Body of pancreas (tissue), 4 donors: ENCODE measurements at regions not wholly inside any gene's neighbourhood (a gene's known extent, or its start where the extent isn't known, plus 50 kb on each side); places are given as distances from the start of the nearest gene placed in this dataset.

ENCODE experiments used
- ATAC-seq: fragments of 150-250 bp; one replicate; pipeline ENCODE4 v1.9.1; 2016
- DNase-seq, 4 donors: peaks; one replicate each; pipeline ENCODE4 v3.0.0-alpha.2; 2019
- H3K27ac ChIP-seq, 4 donors: fragments of 200-600 bp; sonication (generic); 1 replicate in 3 of 4; 2 replicates in 1 of 4; pipeline versions ENCODE4 v1.5.1 to v1.6.1; 2016 to 2019; ENCODE audit warnings: mild to moderate bottlenecking in 1 of 4, mixed read lengths in 1 of 4, moderate library complexity in 1 of 4
- H3K27me3 ChIP-seq, 2 donors: fragments of 200-600 bp; sonication (generic); one replicate each; pipeline ENCODE4 v1.6.0; 2016; ENCODE audit warnings: mild to moderate bottlenecking in 1 of 2
- H3K36me3 ChIP-seq, 2 donors: fragments of 200-600 bp; sonication (generic); replicated peaks in 1 of 2; 2 replicates each; pipeline ENCODE4 v1.5.1; 2016; ENCODE audit warnings: low read depth in 2 of 2; ENCODE audit not compliant: insufficient read depth in 1 of 2
- H3K4me1 ChIP-seq: fragments of 200-600 bp; sonication (generic); one replicate; pipeline ENCODE4 v1.6.0; 2016
- H3K4me3 ChIP-seq, 2 donors: fragments of 200-600 bp; sonication (generic); 1 replicate in 1 of 2; 2 replicates in 1 of 2; pipeline ENCODE4 v1.5.1; 2016 to 2019
- H3K9me3 ChIP-seq, 3 donors: fragments of 200-600 bp; sonication (generic); 1 replicate in 2 of 3; 2 replicates in 1 of 3; pipeline ENCODE4 v1.5.1; 2016
- CTCF ChIP-seq, 7 experiments: fragments of 450-650 bp in 4 of 7; fragments of 200-600 bp in 3 of 7; sonication (generic) in 3 of 7; IDR thresholded peaks; one replicate each; pipeline ENCODE4 v1.5.1; 2016 to 2019; ENCODE audit warnings: antibody characterized with exemption in 7 of 7
- POLR2A ChIP-seq, 3 donors: fragments of 450-650 bp; IDR thresholded peaks; one replicate each; pipeline ENCODE4 v1.6.1; 2016; ENCODE audit warnings: antibody characterized with exemption in 3 of 3, mild to moderate bottlenecking in 2 of 3
- WGBS, 2 donors: methylation state at CpG; one replicate each; pipeline ENCODE4 v1.1.5; 2017; 5-methylcytosine and 5-hydroxymethylcytosine counted together
- intact Hi-C: fragments of 100-400 bp; cut with DNase I; formaldehyde crosslinking; loops from one replicate; pipeline ENCODE4 v1.15.1; 2023

- no peak overlapping the region for H3K4me3 ChIP-seq
- no peaks in the 10 kb centered on the region for H3K9me3 ChIP-seq
- no peak for DNase-seq
- no peak overlapping the region for H3K27ac ChIP-seq
- intact Hi-C loops, result no loop called here
- no peaks in the 10 kb centered on the region for H3K27me3 ChIP-seq
- 66 to 68% methylated on average over 7 of the region's 7 CpGs for WGBS, 2 donors
- TF ChIP-seq POLR2A (IDR thresholded peaks at IDR 0.05), result no peak
- no peaks in the 10 kb centered on the region for H3K4me1 ChIP-seq
- ATAC-seq, result no peak
- H3K36me3 ChIP-seq, result no peaks in the 10 kb centered on the region
These were observed 78.6 kb downstream of the LINC00237 start for GRCh38 chr20:21027569-21027968.

GRCh38 chr20:21026951-21027350 lies 79.2 kb downstream of the LINC00237 start:
- intact Hi-C loops, result no loop called here
- WGBS, 2 donors, result 41 to 42% methylated on average over 6 of the region's 6 CpGs
- DNase-seq, result no peak
- Histone ChIP-seq H3K27me3 (no peaks in the 10 kb centered on the region), H3K36me3 (no peaks in the 10 kb centered on the region), H3K4me3 (no peak overlapping the region), H3K9me3 (no peaks in the 10 kb centered on the region), H3K27ac (no peak overlapping the region), H3K4me1 (no peaks in the 10 kb centered on the region)
- no peak for TF ChIP-seq POLR2A (IDR thresholded peaks at IDR 0.05)
- ATAC-seq, result no peak

- Histone ChIP-seq H3K27ac (no peak overlapping the region), H3K36me3 (no peaks in the 10 kb centered on the region), H3K9me3 (no peaks in the 10 kb centered on the region), H3K4me3 (no peak overlapping the region), H3K27me3 (no peaks in the 10 kb centered on the region), H3K4me1 (no peaks in the 10 kb centered on the region)
- ATAC-seq, result no peak
- no peak for DNase-seq
- 70 to 82% methylated on average over 3 of the region's 3 CpGs for WGBS, 2 donors
- intact Hi-C loops, result no loop called here
- no peak for TF ChIP-seq CTCF (IDR thresholded peaks at IDR 0.05)
- no peak for TF ChIP-seq POLR2A (IDR thresholded peaks at IDR 0.05)
These were observed 81.7 kb downstream of the LINC00237 start for GRCh38 chr20:21024420-21024819.

- intact Hi-C loops, result no loop called here
- ATAC-seq (no peak), DNase-seq (no peak)
- Histone ChIP-seq H3K4me3 (no peak overlapping the region), H3K4me1 (no peaks in the 10 kb centered on the region), H3K36me3 (no peaks in the 10 kb centered on the region), H3K27ac (no peak overlapping the region), H3K9me3 (no peaks in the 10 kb centered on the region), H3K27me3 (no peaks in the 10 kb centered on the region)
- TF ChIP-seq CTCF (IDR thresholded peaks at IDR 0.05) (no peak), POLR2A (IDR thresholded peaks at IDR 0.05) (no peak)
- WGBS, 2 donors, result 84 to 89% methylated on average over 5 of the region's 5 CpGs
These were observed 83.2 kb downstream of the LINC00237 start for GRCh38 chr20:21022925-21023324.

- 0 to 18% methylated on average over 1 of the region's 1 CpG for WGBS, 2 donors
- Histone ChIP-seq H3K4me1 (no peaks in the 10 kb centered on the region), H3K36me3 (no peaks in the 10 kb centered on the region), H3K27me3 (no peaks in the 10 kb centered on the region), H3K4me3 (no peak overlapping the region), H3K27ac (no peak overlapping the region), H3K9me3 (no peaks in the 10 kb centered on the region)
- intact Hi-C loops, result no loop called here
- DNase-seq, result no peak
- TF ChIP-seq POLR2A (IDR thresholded peaks at IDR 0.05), result no peak
- no peak for TF ChIP-seq CTCF (IDR thresholded peaks at IDR 0.05)
- ATAC-seq, result no peak
These were observed 84.7 kb downstream of the LINC00237 start for GRCh38 chr20:21021472-21021790.

- 27 to 48% methylated on average over 11 of the region's 11 CpGs for WGBS, 2 donors
- Histone ChIP-seq H3K4me1 (no peaks in the 10 kb centered on the region), H3K9me3 (no peaks in the 10 kb centered on the region), H3K27me3 (no peaks in the 10 kb centered on the region), H3K27ac (no peak overlapping the region), H3K36me3 (no peaks in the 10 kb centered on the region), H3K4me3 (no peak overlapping the region)
- ATAC-seq, result no peak
- TF ChIP-seq CTCF (IDR thresholded peaks at IDR 0.05) (no peak), POLR2A (IDR thresholded peaks at IDR 0.05) (no peak)
- no peak for DNase-seq
- intact Hi-C loops, result no loop called here
These were observed 85.3 kb downstream of the LINC00237 start for GRCh38 chr20:21020659-21021471.
